NCI-H510A treated with DMSO at 0.1 percent for 48 hours (cell line): ENCODE measurements at regions not wholly inside any gene's neighbourhood (a gene's known extent, or its start where the extent isn't known, plus 50 kb on each side); places are given as distances from the start of the nearest gene placed in this dataset.

ENCODE experiments used
- DNase-seq: peaks from one replicate; lab custom pipeline; 2025; lab: John Stamatoyannopoulos, UW

- no peak for DNase-seq
These were observed 139.4 kb upstream of the PPP1R26 start for GRCh38 chr9:135340143-135340655.

DNA sequence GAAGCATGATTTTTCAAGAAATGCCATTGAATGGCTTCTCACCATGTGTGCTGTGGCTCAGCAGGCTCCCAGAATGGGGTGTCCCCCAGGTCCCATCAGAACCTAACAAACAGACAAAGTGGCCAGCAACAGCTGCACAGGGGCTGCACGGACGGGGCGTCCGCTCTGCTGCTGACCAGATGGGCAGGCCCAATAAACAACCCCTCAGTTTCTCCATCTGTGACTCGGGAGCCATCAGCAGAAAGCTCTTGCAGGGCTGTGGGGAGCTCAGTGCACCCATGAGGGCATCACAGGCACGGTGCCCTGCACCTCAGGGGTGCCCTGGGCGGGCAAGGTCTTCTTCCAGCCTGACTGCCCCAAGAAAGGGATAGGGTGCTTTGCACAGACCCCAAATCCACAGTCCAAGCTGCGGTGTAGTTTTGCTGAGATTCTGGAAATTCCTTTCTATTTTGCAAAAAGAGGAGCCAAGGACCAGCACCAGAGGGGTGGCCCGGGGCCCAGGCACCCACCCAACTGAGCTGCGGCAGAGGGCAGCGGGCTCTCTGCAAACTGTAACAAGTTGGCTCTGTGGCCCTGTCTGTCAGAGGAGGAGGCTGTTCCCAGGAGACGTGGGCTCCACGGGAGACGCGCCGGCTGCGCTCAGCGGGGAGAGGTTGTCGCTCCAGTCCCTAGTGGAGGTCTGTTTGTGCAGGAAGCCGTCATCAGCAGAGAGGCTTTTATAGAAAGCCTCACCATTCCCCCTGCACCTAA is 138.7 kb upstream of the PPP1R26 start:
- no peak for DNase-seq

- no peak for DNase-seq
These were observed 137.9 kb upstream of the PPP1R26 start for GRCh38 chr9:135341612-135342169.

GRCh38 chr9:135342206-135343130 is 137.1 kb upstream of the PPP1R26 start:
- no peak for DNase-seq

DNA sequence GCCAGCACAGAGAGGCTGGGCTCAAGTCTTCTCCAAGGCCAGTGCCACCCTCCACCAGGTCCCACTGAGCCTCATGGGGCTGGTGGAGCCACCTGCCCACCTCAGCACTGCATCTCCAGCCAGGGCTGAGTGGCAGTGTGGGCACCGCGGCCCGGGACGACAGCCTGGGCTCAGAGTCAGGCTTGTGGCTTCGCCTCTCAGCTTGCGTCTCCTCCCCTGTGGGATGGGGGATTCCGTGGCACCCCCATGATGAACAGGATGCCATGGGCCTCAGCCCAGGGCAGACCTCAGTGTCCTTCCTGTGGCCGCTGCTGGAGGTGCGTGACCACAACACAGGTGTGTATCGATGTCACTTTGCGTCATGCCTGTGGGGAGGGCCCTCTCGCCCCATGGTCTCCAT is 136.4 kb upstream of the PPP1R26 start:
- DNase-seq, result no peak

GRCh38 chr9:135343837-135344522 is 135.6 kb upstream of the PPP1R26 start:
- DNase-seq, result peak; percentile 9

DNA sequence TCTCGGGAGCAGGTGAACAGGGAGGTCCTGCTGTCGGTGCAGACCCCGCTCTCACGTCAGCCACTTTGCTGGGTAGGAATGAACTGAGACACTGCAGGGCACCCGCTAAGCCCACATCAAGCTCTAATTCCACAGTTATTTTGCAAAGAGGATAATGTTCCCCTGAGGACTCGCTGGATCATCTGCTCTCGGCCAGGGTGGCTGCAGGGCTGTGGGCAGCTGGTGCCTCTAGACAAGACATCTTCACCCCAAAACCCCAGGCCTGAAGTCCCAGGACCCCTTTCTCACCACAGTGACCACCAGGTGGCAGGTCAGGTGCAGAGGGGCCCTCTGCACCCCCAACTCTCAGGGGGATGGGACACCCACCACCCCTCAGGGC is 135.1 kb upstream of the PPP1R26 start:
- no peak for DNase-seq

DNA sequence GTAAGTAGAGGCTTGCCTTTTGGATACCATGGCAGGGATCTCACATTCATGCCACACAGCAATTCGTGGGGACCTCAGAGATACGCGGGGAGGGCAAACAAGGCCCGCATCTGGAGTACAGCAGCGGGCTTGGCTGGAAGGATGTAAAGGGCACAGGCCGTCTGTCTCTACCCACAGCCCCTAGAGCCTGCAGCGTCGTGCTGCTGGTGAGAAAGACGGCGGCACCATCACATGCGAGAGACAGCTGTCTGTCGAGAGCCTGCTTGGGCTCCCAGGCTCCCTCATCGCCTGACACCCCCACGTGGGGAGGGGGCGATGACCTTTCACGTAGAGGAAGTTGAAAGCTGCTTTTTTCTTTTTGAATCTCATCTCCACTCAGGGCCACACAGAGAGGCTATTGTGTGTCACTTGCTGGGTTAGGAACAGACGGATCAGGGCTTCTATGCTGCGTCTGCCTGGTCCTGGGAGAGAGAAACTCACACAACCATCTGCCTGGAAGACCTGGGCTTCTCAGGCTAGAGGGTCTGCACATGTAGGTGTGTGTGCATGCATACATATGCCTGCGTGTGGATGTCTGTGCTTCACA is 134.6 kb upstream of the PPP1R26 start:
- DNase-seq, result no peak

GRCh38 chr9:135345775-135346433 is 133.7 kb upstream of the PPP1R26 start:
- DNase-seq, result no peak

DNA sequence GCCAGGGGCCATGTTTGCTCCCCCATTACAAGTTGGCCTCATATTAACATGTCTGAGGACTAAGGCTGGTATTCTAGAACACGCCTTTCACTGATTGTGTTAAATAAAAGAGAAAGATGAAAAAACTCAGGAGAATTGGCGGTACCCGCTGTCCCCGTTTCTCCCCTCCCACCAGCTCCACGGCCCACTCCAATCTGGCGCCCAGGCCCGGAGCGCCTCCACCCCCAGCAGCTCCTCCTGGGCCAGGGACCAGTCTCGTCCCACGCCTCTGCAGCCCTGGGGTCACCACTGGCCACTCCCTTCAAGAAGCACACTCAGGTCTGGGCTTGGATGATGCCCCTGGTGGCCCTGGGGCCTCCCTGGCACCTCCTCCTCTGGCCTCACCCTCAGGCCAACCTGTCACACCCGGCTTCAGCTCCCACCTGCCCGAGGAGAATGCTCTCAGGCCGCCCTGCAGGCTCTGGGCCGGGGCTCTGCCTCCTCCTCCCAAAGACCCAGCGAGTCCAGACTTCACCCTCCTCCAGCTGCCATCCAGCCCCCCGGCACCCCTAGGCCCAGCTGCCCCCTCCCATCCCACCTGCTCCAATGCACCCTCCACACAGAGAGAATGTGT is 133.0 kb upstream of the PPP1R26 start:
- DNase-seq, result no peak

DNA sequence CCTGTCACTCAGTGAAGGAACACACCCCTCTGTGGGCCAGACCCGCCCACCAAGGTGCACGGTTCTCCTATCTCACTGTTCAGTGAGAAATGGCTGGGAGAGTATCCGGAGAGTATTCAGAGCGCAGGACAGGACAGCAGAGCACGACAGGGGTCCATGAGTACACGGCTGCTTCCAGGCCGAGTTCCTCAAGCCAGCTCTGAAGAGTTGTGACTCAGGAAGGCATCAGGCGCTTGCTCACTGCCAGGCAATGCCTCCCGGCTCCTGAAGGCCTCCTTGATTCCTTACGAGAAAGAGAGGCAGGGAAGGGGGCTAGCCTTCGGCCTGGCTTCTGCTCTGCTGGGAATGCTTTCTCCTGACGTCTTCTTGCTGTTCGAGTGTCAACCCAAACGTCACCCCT is 132.1 kb upstream of the PPP1R26 start:
- DNase-seq, result no peak

GRCh38 chr9:135348076-135348787 is 131.3 kb upstream of the PPP1R26 start:
- DNase-seq, result no peak

GRCh38 chr9:135348788-135349150 is 130.8 kb upstream of the PPP1R26 start:
- no peak for DNase-seq

DNA sequence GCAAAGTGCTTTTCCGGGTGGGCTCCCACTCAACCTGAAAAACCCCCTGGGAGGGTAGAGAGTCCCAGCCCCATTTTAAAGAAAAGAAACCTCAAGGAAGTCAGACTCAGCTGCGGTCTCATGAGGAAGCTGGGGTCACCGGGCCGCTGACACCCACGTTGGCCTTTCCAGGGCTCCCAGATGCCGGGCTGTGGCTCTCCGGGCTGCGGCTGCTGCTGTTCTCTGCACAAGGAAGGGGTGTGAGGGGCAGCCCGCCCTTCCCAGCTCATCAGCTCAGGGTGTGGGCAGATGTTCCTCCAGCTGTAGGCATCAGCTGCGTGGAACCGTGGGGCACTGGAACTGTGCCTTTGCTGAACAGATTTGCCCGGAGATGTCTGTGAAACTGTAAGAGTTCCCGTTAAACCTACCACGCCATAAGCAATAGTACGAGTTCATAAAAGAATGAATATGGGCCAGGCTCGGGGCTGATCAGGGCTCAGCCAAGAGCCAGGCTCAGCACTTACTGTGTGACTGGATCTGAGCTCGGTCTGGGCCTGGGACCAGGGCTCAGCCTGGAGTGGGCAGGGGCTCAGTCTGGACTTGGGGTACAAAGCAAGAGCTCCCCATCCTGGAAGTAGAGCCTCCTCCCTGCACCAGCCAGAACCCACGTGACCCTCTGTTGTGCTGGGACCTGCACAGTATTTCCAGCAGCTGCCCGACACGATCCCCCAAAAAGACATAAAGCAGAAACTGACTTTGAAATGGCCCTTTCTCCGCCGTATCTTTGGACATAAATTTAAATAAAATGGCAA is 130.2 kb upstream of the PPP1R26 start:
- no peak for DNase-seq

DNA sequence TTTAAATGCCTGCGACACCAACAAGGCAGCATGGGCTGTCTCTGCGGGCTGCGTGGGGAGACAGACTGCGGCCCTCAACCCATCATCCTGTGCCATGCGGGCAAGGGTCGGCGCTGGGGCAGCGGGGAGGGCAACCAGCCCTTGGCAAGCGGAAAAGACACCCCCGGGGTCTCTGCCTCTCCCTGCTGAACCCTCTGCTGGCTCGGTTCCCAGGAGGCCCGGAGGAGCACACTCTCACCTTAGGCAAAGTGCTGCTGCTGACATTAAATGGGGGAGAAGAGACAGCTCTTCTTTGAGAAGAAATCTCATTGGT is 129.6 kb upstream of the PPP1R26 start:
- DNase-seq, result no peak

- no peak for DNase-seq
These were observed 125.6 kb upstream of the PPP1R26 start for GRCh38 chr9:135353935-135354334.

GRCh38 chr9:135355521-135356011 is 124.0 kb upstream of the PPP1R26 start:
- DNase-seq, result no peak

DNA sequence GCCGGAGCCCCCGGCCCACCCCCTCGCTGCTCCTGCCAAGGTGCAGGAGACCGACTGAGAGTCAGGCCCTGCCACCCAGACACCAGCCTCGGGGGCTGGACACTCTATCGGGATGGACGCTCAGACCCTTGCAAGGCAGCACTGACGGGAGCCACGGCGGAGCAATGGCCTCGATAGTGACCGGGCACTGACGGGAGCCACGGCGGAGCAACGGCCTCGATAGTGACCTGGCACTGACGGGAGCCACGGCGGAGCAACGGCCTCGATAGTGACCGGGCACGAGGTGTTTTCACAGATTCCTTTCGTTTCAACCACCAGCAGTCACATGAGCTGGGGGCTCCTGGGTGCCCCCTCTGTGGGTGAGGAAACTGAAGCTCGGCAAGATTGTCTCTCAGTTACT is 123.6 kb upstream of the PPP1R26 start:
- DNase-seq, result no peak

DNA sequence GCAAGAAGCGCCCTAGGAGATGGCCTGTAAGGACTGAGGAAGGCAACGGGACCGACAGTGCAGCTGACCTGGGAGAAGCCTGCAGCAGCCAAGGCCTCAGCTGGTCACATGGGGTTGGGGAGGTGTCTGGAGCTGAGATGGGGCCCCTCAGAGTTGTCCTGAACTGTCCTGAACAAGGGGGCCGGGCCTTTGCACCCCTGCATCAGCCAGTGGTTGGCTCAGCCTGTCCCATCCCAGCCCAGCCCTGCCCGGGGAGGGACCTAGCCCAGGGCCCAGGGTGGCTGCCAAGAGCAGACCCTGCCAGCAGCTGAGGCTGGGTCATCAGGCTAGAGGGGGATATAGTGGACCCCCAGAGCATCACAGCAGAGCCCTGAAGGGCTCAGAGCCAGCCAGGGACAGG is 122.8 kb upstream of the PPP1R26 start:
- no peak for DNase-seq
